ENCODE measurements at regions not wholly inside any gene's neighbourhood (a gene's known extent, or its start where the extent isn't known, plus 50 kb on each side); places are given as distances from the start of the nearest gene placed in this dataset.
"Not testable (repeated sequence)": the region's sequence is repeated elsewhere in the genome, so short reads cannot be mapped to it uniquely, and the experiment has no call there.

DNA sequence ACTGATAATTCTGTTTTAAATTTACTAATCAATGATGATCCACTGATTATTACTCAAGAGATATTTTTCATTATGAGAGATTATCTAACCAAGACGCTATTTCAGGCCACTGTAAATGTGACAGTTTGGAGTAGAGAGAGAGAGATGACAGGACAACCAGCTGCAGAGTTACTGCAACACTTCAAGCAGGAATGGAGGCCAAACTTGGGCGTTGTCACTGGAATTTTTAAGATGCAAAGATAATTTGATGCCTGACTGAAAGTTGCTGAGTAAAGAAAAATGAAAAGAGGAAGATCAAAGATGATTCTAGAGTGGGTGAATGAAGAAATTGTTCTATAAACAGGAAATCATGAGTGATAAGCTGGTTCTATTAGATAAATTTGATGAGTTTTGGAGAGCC lies 1302.1 kb upstream of the TMEFF2 start:
- DNase-seq (ENCODE audit: low spot score), result no peak

DNA sequence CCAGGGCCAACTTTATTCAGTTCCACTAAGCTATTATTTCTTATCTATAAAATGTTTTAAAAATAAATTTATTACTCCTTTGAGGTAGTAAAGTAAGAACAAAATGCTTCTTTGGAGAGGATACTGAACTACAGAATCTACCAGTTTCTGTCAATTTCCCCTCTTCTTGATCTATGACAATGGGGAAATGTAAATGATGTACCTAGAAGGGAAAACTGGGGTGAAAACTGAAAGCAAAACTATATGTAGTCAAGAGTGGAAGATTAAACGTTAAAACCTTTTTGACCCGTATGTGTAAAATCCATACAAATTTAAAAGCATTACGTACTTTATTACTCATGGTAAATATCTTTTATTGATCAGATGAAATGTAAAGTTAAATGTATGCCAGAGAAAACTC lies 1287.8 kb upstream of the TMEFF2 start:
- DNase-seq (ENCODE audit: low spot score), result no peak

- no peak for DNase-seq (ENCODE audit: low spot score)
Measured at GRCh38 chr2:193480187-193480586, 1285.5 kb upstream of the TMEFF2 start.

- no peak for DNase-seq (ENCODE audit: low spot score)
Measured at GRCh38 chr2:193476171-193476800, 1281.6 kb upstream of the TMEFF2 start.

DNA sequence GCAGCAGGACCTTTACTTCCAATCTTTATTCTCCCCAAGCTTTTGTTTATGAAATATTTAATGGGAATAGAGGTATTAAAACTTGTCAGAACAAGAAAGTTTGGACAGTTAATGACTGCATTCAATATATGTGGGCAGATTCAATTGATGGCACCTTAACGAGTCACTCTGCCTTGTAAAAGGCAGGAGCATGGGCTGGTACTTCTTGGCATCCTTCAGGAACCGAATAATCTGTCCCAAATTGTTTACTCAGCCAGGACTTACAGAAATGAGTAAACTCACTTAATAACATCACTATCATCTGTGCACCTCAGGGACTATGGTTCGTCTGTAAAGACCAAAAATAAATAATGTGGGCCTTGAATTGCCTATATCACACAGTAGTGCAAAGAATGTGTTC lies 1280.3 kb upstream of the TMEFF2 start:
- no peak for DNase-seq (ENCODE audit: low spot score)

DNA sequence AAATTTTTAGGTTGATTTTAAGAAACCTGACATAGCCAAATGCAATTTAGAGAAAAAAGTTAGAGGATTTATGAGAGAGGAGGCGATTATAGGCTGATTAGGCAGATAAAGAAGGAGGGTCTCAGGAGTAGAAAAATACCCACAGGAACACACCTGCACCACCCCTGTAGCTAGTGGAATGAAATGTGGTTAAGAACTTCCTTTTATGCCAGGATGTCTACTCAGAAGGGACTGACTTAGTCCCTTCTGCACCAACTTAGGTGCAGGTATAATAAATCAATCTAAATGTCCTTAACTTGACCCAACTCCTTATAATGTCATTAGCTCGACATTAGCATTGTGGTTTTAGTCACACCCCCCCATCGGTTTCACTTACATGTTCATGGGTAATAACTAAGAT lies 1274.5 kb upstream of the TMEFF2 start:
- no peak for DNase-seq (ENCODE audit: low spot score)

- DNase-seq (ENCODE audit: low spot score), result no peak
Measured at GRCh38 chr2:193467276-193467987, 1272.7 kb upstream of the TMEFF2 start.

GRCh38 chr2:193463011-193463410 lies 1268.3 kb upstream of the TMEFF2 start:
- DNase-seq (ENCODE audit: low spot score), result no peak

DNA sequence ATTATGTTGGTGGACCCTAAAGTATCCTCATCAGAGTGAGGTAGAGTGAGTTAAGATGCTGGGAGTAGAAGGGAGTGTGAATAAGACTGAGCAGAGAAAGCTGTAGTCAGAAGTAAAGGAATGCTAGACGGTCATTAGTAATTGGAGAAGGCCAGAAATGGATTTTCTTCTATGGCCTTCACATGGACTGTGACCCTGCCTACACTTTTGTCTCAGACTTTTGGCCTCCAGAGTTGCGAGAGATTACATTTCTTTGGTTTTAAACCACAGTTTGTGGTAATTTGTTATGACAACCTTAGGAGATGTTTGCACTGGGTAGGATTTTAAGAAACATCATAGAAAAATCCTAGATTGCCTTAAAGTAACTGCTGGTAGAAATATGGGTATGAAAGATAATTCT lies 1267.7 kb upstream of the TMEFF2 start:
- no peak for DNase-seq (ENCODE audit: low spot score)

DNA sequence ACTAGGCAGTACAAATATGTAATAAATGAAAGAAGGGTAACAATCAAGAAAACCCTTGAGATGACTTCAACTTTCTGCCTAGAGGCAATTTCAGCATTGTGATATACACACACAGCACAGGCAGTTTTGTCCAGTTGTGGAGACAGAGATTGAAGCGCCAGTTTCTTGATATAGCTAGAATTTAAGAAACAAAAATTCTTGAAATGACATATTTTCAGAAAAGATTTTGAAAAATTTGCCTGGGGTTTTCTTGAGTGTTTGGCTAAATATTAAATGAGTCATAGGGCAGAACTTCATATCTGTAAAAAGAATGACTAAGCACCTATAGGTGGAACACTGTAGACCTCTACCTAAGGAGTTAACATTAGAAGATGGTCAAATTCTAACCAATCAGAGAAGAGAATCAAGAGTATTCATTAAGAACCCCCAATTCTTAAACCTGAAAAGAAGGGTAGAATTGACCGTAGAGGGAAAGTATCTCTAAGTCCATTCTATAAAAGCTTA lies 1266.8 kb upstream of the TMEFF2 start:
- DNase-seq (ENCODE audit: low spot score), result no peak

DNA sequence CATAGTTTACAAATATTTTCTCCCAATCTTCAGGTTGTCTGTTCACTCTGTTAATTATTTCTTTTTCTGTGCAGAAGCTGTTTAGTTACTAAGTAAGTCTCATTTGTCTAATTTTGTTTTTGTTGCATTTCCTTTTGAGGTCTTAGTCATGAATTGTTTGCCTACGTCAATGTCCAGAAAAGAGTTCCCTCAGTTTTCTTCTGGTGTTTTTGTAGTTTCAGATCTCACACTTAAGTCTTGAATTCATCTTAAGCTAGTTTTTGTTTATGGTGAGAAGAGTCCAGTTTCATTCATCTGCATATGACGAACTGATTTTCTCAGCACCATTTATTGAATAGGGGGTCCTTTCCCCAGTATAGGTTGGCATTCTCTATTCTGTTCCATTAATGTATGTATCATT lies 1252.2 kb upstream of the TMEFF2 start:
- no peak for DNase-seq (ENCODE audit: low spot score)

GRCh38 chr2:193442293-193442692 lies 1247.6 kb upstream of the TMEFF2 start:
- no peak for DNase-seq (ENCODE audit: low spot score)

- DNase-seq (ENCODE audit: low spot score), result no peak
Measured at GRCh38 chr2:193428336-193428818, 1233.6 kb upstream of the TMEFF2 start.

DNA sequence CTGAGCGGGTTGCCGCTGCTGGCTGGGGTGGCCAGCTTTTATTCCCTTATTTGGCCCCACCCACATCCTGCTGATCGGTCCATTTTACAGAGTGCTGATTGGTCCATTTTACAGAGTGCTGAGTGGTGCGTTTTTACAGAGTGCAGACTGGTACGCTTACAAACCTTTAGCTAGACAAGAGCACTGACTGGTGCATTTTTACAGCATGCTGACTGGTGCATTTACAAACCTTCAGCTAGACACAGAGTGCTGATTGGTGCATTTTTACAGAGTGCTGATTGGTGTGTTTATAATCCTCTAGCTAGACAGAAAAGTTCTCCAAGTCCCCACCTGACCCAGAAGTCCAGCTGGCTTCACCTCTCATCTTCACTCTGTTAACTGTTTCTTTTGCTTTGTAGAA lies 1217.6 kb upstream of the TMEFF2 start:
- not testable (repeated sequence) for DNase-seq (ENCODE audit: low spot score)

GRCh38 chr2:193409951-193410350 lies 1215.2 kb upstream of the TMEFF2 start:
- no peak for DNase-seq (ENCODE audit: low spot score)

- DNase-seq (ENCODE audit: low spot score), result no peak
Measured at GRCh38 chr2:193382583-193382982, 1187.8 kb upstream of the TMEFF2 start.

GRCh38 chr2:193377789-193378188 lies 1183.1 kb upstream of the TMEFF2 start:
- no peak for DNase-seq (ENCODE audit: low spot score)

- peak; percentile 8 for DNase-seq (ENCODE audit: low spot score)
Measured at GRCh38 chr2:193373120-193373519, 1178.4 kb upstream of the TMEFF2 start.

DNA sequence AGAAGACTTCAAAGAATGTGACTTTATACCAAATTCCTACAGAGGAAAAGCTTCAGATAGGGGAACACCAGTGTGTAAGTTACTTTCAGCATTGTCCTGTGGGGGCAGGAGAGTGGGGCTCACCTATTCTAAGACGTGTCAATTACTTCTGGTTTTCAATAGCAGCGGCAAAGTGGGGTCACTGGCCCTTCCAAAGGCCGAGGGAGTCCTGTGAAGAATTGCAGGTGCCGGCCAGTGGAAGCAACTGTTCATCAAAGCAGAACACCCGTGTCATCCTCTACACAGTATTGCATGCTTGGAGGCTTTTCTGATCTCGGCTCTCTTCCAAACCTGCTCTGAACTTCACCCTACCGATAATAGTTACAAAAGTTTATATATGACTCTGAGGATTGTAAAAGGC lies 1176.5 kb upstream of the TMEFF2 start:
- DNase-seq (ENCODE audit: low spot score), result no peak

DNA sequence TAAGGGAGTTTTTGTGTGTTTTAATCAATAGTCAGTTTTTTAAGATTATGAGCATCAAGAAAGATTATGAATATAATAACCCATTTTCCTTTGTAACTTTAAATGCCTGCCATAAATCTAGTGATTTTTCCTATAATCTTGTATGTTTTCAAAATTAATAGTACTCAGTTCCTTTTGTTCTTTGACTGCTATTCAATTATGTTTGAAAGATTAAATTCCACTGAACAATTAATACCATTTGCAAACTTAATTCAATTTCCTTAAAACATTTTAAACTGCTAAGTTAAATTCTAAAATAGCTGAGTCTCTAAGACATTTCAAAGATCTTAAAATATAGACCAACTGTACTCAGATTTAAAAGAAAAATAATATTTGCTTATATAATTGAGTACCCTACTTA lies 1173.9 kb upstream of the TMEFF2 start:
- no peak for DNase-seq (ENCODE audit: low spot score)

- no peak for DNase-seq (ENCODE audit: low spot score)
Measured at GRCh38 chr2:193357508-193357907, 1162.8 kb upstream of the TMEFF2 start.

- not testable (repeated sequence) for DNase-seq (ENCODE audit: low spot score)
Measured at GRCh38 chr2:193352665-193353242, 1158.0 kb upstream of the TMEFF2 start.

DNA sequence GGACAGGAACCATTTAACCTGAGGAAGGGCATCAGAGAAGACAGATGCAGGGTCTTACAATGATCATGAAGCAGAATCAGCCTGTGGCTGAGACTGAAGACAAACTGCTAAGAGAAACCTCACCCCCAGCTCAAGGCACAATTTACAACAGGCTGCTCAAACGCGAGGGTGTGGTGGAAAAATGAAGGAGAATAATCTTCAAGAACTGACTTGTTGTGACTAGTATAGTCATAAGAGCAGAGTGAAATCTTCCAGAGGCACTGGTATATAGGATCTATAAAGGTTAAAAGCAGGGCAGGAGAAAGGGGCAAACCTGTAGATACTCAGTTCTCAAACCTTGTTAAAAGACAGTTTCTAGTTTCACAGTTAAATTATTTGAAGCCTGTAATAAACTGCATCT lies 1155.8 kb upstream of the TMEFF2 start:
- no peak for DNase-seq (ENCODE audit: low spot score)
